Fibroblast of skin of left biceps (primary cell): ENCODE measurements at regions not wholly inside any gene's neighbourhood (a gene's known extent, or its start where the extent isn't known, plus 50 kb on each side); places are given as distances from the start of the nearest gene placed in this dataset.

ENCODE experiments used
- DNase-seq, 2 experiments: peaks; one replicate each; pipeline ENCODE4 v3.0.0-alpha.2; 2013; ENCODE audit warnings: low read depth in 2 of 2

DNA sequence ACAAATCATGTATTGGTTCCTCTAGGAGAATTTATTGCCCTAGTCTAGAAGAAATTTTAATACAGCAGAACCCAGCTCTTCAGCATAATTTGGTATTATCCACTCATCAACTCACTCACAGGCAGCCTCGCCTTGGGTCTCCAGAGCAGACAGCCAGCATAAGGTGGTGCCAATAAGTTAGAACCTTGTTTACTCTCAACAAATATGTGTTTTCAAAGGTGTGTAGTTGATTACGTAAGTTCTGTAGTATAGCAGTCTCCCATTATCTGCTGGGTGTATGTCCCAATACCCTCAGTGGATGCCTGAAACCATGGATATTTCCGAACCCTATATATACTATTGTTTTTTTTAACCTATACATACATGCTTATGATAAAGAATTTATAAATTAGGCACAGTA, 522.5 kb upstream of the LRRN3 start:
- no peak for DNase-seq

DNA sequence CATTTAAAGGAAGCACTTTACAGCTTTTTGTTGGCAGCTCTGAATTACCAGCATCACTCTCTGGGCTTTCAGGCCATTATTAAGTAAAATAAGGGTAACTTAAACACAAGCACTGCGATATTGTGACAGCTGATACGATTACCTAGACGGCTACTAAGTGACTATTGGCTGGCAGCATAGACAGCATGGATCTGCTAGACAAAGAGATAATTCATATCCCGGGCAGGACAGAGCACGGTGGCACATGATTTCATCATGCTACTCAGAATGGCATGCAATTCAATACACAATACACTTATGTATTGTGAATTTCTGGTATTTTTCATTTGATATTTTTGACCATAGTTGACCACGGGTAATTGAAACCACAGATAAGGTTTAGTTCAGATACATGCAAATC, 522.0 kb upstream of the LRRN3 start:
- DNase-seq, result no peak

DNA sequence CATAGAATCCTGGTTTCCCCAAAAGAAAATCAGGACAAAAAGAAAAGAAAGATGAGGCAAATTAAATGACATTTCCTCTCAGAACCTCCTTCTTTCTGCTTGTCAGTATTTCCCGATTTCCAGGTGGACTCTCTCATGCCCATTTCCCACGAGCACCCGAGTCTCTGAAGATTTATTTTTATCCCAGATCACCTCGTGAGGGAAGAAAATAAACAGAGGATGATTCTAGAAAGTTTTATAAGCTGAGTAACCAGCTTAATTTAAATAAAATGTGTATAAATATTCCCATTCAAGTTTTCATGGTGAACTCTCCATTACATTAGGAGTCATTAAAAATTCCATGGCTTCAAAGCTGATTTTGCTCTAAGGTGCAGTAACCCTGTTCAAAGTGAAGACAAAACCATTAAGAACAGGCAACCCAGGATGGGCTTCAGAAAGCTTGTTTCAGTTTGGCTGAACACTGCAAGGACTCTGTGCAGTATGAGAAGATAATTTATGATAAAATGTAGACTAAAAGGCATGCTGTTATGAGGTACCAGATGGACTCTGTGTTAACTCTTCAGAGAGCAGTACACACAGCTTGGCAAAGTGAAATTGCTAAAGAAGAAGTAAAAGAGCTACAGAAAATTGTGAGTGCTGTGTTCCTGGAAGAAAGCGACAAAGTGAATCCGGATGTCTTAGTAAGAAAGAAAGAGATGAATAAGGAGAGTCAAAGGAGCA, 521.3 kb upstream of the LRRN3 start:
- DNase-seq, result no peak

DNA sequence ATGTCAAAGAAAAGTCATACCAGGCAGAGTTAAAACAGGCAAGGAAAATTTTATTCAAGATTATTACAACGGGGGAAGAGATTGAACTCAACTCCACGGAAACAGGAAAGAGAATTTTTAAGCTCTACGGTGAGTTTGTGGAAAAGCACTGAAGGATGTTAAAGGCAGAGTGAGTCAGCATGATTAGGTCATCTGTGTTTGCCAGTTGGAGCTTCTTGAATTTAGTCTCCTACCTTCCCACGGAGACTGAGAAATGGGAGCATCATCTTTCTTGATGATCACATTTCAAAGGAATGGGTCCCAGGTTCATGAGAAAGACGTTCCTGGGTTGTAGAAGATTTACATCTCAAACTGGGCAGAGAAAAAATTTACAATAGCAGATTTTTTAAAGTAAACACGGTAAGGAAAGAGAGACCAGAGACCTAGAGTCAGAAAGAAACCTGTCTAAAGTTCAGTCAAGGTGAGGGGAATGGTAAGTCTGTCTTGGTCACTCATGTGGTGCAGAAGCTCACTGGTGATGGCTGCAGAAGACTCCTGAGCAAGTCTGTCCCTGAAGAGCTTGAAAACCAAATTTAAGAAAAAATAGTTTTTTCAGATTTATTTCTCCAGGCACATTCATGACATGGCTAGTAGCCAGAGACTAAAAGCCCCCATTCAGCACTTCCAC, 516.9 kb upstream of the LRRN3 start:
- DNase-seq, result peak; percentile 8 to 9

DNA sequence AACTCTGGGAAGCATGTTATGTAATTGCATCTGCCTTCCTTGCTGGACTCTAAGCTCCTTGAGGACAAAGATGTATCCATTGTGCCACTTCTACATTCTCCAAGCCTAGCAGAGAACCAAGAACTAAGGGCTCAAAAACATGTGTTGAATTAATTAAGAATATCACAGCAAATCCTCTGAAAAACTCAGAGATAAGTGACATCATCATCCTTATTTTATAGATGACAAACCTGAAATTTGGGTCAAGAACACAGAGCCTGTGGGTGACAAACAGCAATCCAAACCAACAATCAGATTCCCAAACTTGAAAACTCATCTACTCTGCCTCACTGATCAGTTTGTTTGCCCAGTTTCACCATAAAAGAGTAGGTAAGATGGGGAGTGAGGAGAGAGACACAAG, 503.6 kb upstream of the LRRN3 start:
- DNase-seq, result no peak

DNA sequence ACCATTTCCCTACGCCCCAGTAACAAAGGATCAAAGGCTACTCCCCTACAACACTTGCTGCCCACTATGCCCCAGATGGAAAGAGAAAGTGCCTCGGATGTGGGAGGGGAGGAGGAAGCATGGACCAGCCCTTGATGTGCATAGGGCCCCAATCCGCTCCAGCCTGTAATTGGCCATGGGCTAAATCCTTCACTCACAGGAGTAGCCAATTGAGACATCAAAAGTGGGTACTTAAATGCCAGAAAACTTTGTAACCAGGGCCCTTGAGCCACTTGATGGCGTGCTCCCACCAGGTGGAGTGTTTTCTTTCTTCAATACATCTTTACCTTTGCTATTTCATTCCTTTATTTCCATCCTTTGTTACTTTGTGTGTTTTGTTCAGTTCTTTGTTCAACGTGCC, 500.5 kb upstream of the LRRN3 start:
- DNase-seq, result no peak

DNA sequence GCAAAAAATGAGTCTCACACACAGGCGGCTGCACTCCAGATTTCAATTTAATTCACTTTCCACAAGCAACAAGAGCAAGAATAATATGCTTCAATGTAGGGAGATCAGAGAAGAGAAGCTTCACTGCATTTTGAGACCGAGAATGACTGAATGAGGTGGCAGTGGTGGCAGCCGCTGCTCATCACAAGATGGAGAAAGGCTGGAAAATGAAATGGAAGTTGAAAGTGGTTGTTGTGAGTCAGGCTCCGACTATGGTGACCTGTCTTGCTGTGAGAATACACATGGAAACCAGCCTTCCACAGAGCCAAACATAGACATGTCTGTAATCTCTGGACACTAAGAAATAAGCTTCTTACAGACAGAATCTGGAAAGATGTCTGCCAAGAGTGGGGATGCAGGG, 499.6 kb upstream of the LRRN3 start:
- DNase-seq, result no peak

DNA sequence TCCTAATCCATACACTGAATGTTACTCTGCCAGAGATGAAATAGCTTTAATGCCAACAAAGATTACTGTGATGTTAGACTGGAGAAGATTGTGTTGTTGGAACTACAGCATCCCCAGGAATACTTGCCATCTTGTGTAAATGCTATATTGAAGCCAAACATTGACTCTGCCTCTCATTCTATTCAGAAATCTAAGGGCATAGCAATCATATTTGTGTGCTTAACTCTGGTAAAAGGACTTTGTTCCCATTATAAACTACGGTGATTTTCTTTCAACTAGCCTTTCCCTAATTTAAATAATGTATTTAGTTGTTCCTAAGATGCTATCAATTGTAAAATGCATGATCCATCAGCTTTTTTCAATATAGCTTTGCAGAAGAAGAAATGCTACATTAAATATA, 498.4 kb upstream of the LRRN3 start:
- no peak for DNase-seq

DNA sequence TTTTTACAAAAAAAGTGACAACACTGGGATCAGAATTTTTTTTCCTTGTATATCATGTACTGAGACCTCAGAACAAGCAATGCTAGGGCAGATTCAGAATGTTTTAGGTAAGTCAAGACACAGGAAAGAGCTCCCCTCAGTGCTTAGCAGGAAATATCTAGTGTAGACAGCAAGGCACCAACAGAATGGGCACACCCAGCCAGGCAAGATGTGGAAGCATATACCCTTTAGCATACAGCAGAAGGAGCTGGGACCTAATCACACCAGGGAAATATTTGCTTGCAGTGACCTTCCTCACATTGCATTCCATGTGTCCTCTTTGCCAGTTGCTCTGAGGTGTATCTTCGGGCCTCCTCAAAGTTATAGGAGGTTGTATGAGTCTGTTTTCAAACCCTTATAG, 497.6 kb upstream of the LRRN3 start:
- DNase-seq, result no peak

DNA sequence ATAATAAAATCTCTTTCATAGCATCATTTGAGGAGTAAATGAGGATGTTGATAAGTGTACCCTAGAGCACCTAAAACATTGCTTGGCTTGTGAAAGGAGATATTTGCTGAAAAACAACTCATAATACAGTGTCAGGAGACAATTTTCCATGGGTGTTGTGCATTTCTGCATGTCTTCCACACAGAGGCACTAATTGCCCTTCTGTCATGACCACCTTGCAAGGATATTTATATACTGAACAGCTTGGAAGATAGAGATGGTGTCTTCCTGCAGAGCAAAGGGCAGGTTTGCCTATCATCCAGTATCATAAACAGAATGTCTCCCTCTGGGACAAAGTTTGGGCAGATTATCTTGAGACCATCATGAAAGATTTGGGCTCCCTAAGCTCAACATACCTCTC, 495.2 kb upstream of the LRRN3 start:
- DNase-seq, result no peak

DNA sequence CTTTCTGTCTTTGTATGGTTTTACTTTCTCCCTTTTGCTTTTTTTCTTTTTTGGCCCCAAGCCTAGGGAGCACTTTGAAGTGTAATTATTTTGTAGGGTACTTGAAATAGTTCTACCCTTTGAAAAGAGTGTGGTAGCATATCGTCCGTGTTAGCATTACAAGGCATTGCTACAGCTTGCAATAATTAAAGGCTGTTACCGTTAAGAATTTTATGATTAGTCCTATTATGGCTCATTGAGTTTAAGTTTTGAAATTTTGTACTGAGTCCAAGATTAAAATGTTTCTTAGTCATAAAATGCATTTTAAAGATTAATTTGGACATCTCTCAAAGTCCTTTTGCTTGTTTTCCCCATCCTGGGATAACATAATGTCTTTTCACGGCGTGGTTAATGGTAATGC, 490.0 kb upstream of the LRRN3 start:
- no peak for DNase-seq

DNA sequence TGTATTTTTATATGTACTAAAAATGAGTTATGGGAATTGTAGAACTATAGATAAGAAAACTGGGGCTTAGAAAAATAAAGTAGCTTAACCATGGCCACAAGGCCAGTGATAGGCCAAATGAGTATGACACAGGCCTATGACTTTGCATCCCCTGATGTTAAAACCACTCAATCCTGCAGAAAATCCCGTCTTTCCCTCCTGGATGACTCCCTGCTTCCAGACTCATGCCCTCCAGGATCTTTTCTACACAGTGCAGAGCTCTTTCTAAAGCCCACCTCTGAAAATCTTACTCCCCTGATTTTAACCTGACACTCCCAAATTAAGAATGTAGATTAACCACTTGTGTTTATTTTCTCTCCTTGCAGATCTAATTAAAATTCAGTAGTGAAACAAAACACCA, 489.2 kb upstream of the LRRN3 start:
- DNase-seq, result no peak

DNA sequence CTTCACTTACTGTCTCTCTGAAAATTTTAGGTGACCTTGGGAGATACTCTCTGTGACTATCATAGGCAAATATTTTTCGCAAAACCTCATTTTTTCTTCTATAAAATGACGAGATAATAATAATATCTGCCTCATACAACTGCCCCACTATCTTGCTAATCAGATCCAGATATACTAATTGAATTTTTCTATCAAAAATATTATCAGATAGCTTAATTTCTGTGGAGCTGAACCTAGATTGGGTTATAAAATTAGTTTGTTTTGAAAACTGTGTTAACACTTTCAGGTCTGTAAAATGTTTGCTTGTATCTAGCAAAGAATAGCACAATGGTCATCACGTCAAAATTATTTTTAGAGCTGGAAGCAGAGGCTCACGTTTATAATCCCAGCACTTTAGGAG, 486.7 kb upstream of the LRRN3 start:
- DNase-seq, result no peak

DNA sequence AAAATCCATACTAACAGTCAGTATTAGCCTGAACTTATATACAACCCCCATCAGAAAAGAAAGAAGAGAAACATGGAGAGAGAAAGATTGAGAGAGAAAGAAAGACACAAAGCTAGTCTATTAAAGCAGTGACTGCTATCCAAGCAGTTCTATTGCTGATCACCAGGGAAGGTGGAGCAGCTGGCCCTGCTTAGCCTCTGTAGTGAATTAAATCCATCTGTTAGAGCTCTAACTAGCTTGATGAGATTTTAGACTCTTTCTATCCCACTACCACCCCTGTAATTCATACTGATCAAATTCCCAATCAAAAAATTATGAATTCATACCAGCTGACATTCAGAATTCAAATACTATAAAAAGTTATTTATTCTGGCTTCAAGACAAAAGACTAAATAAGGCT, 486.0 kb upstream of the LRRN3 start:
- DNase-seq, result no peak

DNA sequence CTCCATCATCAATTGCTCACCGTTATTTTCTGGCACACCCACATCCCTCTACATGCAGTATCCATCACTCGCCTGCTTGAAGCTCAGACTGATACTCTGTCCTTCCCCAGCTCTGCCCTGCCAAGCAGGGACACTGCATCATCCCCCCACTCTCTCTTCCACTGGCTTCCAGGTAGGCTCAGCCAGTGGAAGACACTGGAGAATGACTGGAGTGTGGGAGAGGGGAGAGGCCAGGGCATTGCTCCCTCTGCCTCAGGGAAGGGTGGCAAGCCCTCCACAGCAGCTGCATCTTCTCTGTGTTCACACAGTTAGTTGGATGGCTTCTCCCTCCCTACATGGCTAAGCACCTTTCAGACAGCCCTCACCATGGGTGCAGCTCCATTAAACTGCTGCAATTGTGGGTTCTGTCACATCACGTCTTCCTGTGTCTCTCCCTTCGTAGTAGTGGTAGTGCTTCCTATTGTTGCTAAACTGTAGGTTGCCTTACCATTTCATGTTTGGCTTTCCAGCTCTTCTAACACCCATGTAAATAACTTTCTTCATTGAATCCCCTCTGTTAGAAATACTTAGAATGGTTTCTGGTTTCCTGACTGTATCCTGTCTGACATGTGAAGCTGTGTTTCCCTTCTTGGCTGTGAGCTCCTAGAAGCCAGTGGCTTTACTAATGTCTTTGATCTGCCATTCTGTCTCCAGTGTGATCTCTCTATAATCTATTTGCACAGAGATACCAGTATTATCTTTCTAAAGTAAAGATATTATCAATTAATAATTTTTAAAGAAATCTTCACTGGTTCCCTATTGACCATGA, 483.7 kb upstream of the LRRN3 start:
- no peak for DNase-seq

DNA sequence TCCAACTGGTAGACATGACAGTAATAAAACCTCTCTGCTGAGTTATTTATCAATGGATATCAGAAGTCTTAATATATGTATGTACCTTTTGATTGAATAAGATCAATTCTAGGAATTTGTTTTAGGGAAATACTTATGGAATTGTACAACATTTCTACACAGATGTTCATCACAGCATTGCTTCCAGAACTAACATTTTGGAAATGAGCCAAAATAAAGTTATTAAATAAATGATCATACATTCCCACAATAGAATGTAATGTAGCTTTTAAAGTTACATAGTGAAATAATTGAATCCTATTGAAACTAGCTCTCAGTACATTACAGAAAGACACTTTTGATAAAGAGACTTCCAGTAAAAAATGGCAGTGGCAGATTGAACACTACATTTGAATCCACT, 481.6 kb upstream of the LRRN3 start:
- DNase-seq, result no peak

DNA sequence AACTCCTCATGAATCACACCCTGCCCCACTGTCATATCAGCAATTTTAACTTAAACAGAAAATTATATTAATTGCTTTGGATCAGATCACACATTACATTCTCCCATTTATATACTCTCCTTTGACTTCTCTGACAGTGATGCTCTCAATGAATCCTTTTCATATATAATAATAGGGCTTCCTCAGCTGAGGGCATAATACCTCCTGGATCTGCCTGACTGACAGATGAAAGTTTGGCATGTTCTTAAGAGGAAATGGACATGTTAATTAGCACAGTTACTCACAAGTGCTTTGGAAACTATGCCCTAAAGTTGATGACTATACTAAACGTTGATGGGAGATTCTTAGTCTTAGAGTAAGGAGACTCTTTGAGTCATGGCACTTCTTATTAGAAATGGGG, 478.2 kb upstream of the LRRN3 start:
- no peak for DNase-seq
